HG02885 (cell line): ENCODE measurements at regions not wholly inside any gene's neighbourhood (a gene's known extent, or its start where the extent isn't known, plus 50 kb on each side); places are given as distances from the start of the nearest gene placed in this dataset.

Experiments used
- ATAC-seq: cut with Tn5 transposase; IDR thresholded peaks from one replicate; pipeline ENCODE4 v1.9.1; 2021; ENCODE audit warnings: mild to moderate bottlenecking; ENCODE audit not compliant: unreplicated experiment, poor library complexity

DNA sequence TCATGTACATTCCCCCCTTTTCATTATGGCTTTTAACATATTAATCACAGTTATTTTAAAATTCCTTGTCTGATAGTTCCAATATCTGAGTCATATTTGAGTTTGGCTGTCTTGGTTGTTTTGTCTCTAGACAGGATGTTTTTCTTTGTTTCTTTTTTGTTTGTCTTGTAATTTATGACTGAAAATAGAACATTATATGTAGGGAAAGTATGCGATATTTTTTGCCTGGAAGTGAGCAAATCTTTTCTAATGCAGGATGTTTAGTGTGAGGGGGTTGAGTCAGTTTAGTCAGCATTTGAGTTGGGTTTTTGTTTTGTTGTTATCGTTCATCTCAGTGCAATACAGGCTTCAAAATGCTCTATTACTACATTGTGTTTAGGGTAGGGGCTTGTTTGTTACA, 239.7 kb downstream of the SNAPC1 start:
- no peak for ATAC-seq

DNA sequence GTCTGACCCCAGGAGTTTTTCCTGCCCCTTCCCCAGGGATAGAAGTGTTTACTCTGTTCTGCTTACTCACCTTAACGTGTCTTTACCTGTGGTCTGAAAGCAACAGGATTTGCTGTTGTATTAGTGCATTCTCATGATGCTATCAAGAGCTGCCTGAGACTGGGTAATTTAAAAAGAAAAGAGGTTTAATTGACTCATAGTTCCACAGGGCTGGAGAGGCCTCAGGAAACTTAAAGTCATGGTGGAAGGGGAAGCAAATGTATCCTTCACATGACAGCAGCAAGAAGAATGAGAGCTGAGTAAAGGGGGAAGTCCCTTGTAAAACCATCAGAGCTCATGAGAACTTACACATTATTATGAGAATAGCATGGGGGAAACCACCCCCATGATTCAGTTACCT, 240.4 kb downstream of the SNAPC1 start:
- ATAC-seq = no peak

DNA sequence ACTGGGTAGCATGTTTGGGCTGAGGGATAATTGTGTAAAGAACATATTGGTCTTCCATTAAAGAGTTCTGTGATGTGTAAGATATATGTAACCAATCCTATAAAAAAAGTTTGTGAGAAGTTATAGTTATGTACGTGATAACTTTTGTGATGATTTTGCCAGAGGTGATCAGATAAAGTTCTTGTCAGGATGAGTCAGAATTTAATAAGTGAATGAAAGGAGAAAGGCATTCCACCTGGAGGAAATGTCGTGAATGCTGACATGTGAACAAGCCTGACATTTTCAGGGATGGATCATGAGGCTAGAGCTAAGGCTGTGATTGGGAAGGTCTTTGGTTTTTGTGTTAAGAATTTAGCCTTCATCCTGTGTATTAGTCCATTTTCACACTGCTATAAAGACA, 241.5 kb downstream of the SNAPC1 start:
- no peak for ATAC-seq

DNA sequence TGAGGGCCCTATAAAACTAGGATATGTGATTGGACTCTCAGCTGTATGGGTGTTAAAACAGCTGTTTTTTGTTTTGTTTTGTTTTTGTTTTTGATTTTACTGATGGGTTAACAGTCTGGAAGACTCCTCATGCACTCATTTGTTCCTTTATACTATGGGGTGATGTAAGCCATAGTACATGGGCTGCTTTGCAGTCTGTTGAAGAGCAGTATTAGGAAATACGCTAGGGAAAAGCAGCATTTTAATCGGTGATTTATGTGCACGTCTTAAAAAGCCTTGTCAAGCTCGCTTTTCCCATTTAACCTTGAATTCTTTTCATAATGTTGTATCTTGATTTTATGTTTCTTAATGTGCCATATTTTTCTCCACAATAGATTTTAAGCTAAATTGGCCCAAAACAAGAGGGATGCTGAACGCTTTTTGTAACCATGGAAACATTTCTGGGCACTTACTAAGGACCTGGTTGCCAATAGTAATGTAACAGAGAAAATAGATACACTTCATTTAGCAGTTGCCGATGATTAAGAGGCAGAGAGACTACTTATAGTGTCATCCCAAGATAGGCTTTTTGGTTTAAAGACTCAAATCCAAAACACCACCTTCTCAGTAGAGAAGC, 244.0 kb downstream of the SNAPC1 start:
- ATAC-seq = no peak

GRCh38 chr14:62015243-62015642, 253.0 kb downstream of the SNAPC1 start:
- ATAC-seq = no peak

GRCh38 chr14:62015945-62016344, 253.7 kb downstream of the SNAPC1 start:
- no peak for ATAC-seq

DNA sequence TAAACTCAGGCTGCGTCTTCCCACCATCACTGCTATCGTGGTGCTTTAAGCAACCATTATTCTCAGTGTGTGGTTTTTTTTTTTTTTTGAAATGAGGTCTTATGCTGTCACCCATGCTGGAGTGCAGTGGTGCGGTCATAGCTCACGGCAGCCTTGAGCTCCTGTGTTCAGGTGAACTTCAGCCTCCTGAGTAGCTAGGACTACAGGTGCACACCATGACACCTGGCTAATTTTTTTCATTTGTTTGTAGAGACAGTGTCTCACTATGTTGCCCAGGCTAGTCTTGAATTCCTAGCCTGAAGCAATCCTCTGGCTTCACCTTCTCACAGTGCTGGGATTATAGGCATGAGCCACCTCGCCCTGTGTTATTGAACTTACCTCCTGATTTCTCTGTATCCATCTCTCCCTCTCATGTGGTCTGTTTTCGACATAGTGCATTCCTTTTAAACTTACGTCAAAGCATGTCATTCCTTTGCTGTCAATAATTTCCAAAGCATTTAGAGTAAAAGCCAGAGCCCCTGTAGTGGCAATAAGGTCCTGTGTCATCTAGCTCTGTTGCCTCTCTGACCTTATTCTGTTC, 255.5 kb downstream of the SNAPC1 start:
- no peak for ATAC-seq

DNA sequence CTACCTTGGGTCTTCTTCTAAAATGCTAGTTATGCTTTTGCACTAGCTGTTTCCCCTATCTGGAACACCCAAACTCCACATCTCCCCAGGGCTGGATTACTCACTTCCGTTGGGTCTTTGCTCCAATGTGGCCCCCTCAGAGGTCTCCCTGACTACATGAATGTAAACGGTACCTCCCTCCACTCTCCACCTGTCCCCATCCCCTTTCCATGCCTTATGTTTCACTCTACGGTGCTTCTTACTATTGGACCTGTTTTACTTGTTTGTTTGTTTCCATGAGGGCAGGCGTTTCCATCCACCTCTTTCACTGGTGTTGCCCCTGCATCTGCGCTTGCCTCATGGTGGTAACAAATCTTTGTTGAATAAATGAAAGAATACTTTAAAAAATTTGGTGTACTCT, 256.4 kb downstream of the SNAPC1 start:
- ATAC-seq = no peak

DNA sequence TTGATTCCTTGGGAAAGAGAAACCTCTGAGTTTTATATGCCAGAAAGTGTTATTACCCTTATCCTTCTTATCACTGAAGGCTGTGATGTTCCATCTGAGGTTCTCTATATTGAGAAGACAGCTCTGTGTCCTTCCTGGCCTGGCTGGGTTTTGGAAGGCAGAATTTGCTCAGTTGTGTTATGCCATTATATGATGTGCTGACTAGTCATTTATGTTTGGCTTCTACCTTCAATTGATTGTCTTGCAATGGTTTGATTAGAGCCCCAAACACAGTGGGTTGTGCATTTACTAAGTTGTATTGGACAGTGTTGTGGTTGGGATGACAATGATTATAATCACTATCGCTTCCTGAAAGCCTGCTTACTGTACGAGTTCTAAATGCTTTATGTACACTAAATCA, 265.7 kb downstream of the SNAPC1 start:
- ATAC-seq = no peak

GRCh38 chr14:62029569-62029924, 267.3 kb downstream of the SNAPC1 start:
- peak; percentile 82 for ATAC-seq

DNA sequence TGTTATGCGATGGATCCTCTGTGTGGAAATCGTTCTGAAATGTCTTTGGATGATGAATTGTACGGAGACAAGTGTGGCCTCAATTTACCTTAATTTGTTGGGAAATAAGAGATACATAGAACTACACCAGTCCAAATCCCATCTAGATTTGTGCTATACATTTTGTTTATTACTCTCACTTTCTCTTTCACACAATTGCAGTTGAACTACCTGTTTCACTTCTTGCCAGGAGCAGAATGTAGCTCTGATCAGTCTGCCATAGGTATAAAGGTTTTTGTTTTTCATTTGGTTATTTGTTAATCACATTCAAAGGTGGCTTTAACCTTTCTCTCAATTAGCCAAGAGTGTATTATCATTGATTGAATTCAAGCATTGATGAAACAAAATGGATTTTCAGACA, 268.2 kb downstream of the SNAPC1 start:
- ATAC-seq = peak; percentile 53

DNA sequence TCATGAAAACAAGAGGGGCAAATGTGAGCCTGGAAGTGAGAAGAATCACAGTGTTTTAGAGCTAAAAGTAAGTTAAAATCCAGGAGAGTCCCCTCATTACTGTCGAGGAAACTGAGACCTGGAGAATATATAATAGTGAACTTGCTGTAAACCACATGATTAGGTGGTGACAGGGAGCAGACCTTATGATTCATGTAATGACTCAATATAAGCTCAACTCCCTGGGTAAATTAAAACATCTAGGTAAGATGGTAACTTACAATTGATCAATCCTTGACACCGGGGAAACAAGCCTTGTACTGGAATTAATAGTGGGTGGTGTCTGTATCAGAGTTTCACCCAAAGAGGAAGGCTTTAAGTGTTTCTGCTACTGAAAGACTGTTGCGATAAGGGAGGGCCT, 269.3 kb downstream of the SNAPC1 start:
- ATAC-seq = no peak

GRCh38 chr14:62053188-62053587, 291.0 kb downstream of the SNAPC1 start:
- peak; percentile 99 for ATAC-seq

GRCh38 chr14:62056789-62057188, 294.6 kb downstream of the SNAPC1 start:
- no peak for ATAC-seq

DNA sequence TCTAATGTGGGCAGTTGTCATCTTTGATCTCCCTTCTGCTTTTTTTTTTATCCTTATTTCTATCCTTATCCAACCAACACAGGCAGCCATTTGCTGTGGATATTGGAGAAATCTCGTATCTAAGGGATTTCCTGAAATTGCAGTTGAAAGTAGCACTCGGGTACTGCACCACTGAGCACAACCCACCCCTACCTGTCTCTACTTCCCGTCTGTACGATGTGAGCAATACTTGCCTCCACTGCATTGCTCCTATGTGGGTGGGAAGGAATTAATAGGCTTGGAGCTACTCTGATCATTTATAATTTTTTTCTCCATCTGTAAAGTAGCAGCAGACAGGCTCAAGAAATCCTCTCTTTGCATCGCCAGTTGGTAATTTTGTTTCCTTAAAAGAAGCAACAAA, 300.4 kb downstream of the SNAPC1 start:
- no peak for ATAC-seq

DNA sequence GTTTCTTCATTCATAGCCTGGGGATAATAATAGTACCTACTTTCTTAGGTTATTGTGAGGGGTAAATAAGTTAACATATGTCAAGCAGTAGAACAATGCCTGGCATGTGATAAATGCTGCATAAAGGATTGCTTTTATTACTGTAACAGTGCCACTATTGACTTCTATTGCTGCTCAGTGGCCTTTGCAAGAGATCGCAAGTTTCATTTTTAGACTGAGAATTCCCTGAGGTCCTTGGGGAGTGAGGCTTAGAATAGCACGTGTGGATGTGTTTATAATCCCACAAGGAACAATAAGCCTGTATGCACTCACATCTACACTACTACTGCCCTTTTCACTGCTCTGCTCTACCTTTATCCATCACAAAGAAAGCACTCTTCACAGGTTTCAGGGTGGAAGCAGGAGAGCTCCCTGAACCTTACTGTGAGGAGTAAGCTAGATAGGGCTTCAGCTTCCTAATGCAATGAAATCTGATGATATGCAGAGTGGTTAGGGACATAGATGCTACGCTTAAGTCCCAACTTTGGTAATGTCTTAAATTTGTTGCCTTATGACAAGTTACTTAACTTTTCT, 302.6 kb downstream of the SNAPC1 start:
- ATAC-seq = no peak

GRCh38 chr14:62066304-62066703, 304.1 kb downstream of the SNAPC1 start:
- ATAC-seq = no peak

DNA sequence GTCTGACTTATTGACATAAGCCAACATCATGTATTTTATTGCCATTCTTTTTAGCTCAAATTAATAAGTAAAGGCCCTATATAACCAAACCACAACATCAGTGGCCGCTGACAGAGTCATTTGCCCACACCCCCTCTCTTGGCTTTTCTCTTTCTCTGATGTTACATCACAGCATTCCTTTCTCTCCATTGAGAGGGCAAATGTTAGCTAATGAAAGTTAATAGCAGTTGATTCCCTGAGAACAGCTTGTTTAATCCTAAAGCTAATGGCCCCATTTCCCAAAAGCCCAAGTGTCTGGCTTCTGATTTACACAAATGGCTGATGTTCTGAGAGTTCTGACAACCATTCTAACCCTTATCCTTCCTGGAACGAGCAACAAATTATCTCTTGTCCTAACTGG, 308.8 kb downstream of the SNAPC1 start:
- ATAC-seq = no peak

GRCh38 chr14:62076368-62076767, 314.1 kb downstream of the SNAPC1 start:
- ATAC-seq = no peak

DNA sequence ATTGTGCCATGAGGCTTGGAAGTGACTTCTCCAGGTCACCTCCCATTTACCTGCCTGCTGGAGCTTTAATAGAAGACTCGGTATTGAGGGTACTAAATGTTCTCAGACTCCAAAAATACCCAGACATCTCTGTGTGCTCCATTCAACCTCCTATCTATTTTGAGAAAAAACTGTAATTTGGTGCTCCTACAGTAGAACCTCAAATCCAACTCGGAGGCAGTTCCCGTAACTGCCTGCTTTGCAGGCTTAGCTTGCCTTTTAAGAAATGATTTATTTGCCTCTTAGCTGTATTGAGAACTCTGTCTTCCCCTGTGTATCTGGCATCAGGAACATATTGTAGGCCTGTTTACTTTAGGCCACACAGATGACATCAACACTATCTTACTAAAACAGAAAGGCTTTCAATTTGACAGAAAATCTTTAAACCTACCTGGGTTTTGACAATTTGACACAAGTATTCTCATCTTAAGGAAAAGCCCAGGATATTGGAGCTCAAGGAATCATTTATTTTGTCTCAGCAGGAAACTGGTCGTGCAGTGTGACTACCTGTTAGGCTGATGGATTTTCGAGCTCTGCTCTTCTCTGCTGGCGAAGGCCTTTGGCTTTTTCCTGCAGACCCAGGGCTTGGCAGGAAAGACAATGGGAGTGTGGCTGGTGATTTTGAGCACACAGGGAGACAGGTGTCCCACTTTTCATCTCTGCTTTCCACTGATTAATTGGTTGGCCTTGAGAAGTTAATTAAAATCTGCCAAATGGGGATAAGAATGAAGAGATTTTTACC, 314.8 kb downstream of the SNAPC1 start:
- no peak for ATAC-seq

GRCh38 chr14:62077676-62078261, 315.5 kb downstream of the SNAPC1 start:
- ATAC-seq = no peak
